H1 (cell line): ENCODE measurements at regions not wholly inside any gene's neighbourhood (a gene's known extent, or its start where the extent isn't known, plus 50 kb on each side); places are given as distances from the start of the nearest gene placed in this dataset.

Experiments used
- CTCF ChIA-PET: fragments of 300-600 bp; sonication (Branson Sonifier 250); formaldehyde crosslinking; loops from one replicate; lab custom pipeline; 2021; ENCODE audit not compliant: partially characterized antibody; lab: Charles Lee
- POLR2A ChIA-PET: fragments of 300-600 bp; sonication (Branson Sonifier 250); formaldehyde crosslinking; loops from one replicate; lab custom pipeline; 2021; ENCODE audit warnings: inconsistent platforms; ENCODE audit not compliant: partially characterized antibody; lab: Charles Lee
- DNase-seq, 2 experiments: peaks; one replicate each; pipeline versions ENCODE4 v3.0.0 to v3.0.0-alpha.2; 2010 to 2022; ENCODE audit warnings: low spot score in 2 of 2, low read depth in 1 of 2, mixed read lengths in 1 of 2
- FAIRE-seq: peaks from 2 replicates; lab custom pipeline; 2011; peaks lifted over from hg19 to GRCh38; lab: Jason Lieb, UNC
- H2AFZ ChIP-seq: 2 replicates; pipeline ENCODE4 v1.8.1; 2012; ENCODE audit warnings: low read length, inconsistent platforms
- H2AK5ac ChIP-seq: 2 replicates; pipeline ENCODE4 v1.6.1; 2013; ENCODE audit warnings: low read depth, low read length
- H2BK120ac ChIP-seq: replicated peaks from 2 replicates; pipeline ENCODE3; 2013; ENCODE audit warnings: low read depth, low read length, inconsistent platforms
- H2BK12ac ChIP-seq: 2 replicates; pipeline ENCODE4 v1.6.1; 2013; ENCODE audit warnings: low read depth, low read length
- H2BK15ac ChIP-seq: 2 replicates; pipeline ENCODE4 v1.6.1; 2013; ENCODE audit warnings: low read length
- H2BK20ac ChIP-seq: 2 replicates; pipeline ENCODE4 v1.6.1; 2013; ENCODE audit warnings: low read length
- H2BK5ac ChIP-seq: 2 replicates; pipeline ENCODE4 v1.6.1; 2013; ENCODE audit warnings: low read depth, low read length
- H3K14ac ChIP-seq: 2 replicates; pipeline ENCODE4 v1.6.1; 2013; ENCODE audit warnings: inconsistent platforms; ENCODE audit not compliant: insufficient read length
- H3K18ac ChIP-seq: 2 replicates; pipeline ENCODE4 v1.6.1; 2013; ENCODE audit warnings: low read length; ENCODE audit errors: extremely low read depth
- H3K23ac ChIP-seq: 2 replicates; pipeline ENCODE4 v1.6.1; 2013; ENCODE audit warnings: inconsistent platforms; ENCODE audit not compliant: insufficient read length
- H3K23me2 ChIP-seq: 2 replicates; pipeline ENCODE4 v1.6.1; 2013; ENCODE audit warnings: low read depth, low read length
- H3K27ac ChIP-seq: 2 replicates; pipeline ENCODE4 v1.6.1; 2011; ENCODE audit warnings: low read depth, low read length, inconsistent platforms
- H3K27me3 ChIP-seq, 4 experiments: replicated peaks in 1 of 4; 1 replicate in 1 of 4; 2 replicates in 3 of 4; pipeline versions ENCODE4 v1.6.1 to v1.8.1; 2011 to 2013; ENCODE audit warnings: low read length in 3 of 4, mild to moderate bottlenecking in 3 of 4, inconsistent platforms in 2 of 4, mixed read lengths in 2 of 4, moderate library complexity in 1 of 4; ENCODE audit not compliant: control insufficient read depth in 3 of 4, insufficient read depth in 3 of 4; ENCODE audit errors: extremely low read depth in 1 of 4
- H3K36me3 ChIP-seq, 4 experiments: 2 replicates each; pipeline versions ENCODE4 v1.6.1 to v1.8.1; 2011 to 2013; ENCODE audit warnings: mild to moderate bottlenecking in 4 of 4, low read length in 3 of 4, moderate library complexity in 2 of 4, control low read depth in 1 of 4, inconsistent platforms in 1 of 4; ENCODE audit not compliant: insufficient read depth in 4 of 4, control insufficient read depth in 2 of 4
- H3K4ac ChIP-seq: replicated peaks from 2 replicates; pipeline ENCODE3; 2013; ENCODE audit warnings: low read length, low read depth, mixed read lengths, inconsistent platforms; ENCODE audit not compliant: insufficient read length
- H3K4me1 ChIP-seq, 4 experiments: replicated peaks in 1 of 4; 1 replicate in 1 of 4; 2 replicates in 3 of 4; pipeline versions ENCODE4 v1.6.1 to v1.8.1; 2011 to 2013; ENCODE audit warnings: low read length in 3 of 4, inconsistent platforms in 2 of 4, mixed read lengths in 1 of 4; ENCODE audit not compliant: insufficient read depth in 4 of 4, control insufficient read depth in 3 of 4
- H3K4me2 ChIP-seq, 2 experiments: 2 replicates each; pipeline versions ENCODE4 v1.6.1 to v1.8.1; 2011 to 2013; ENCODE audit warnings: low read depth in 2 of 2, low read length in 2 of 2, control low read depth in 1 of 2, inconsistent platforms in 1 of 2, mild to moderate bottlenecking in 1 of 2; ENCODE audit not compliant: insufficient read depth in 1 of 2
- H3K4me3 ChIP-seq, 4 experiments: fragments of 200-600, 300-600 bp in 1 of 4; sonication (generic), shearing (Covaris generic), sonication (Bioruptor Twin) in 1 of 4; 2 replicates each; pipeline versions ENCODE4 v1.5.1 to v1.8.1; 2011 to 2016; ENCODE audit warnings: low read length in 4 of 4, low read depth in 3 of 4, control low read depth in 2 of 4, inconsistent platforms in 2 of 4, mild to moderate bottlenecking in 2 of 4, mixed read lengths in 1 of 4, moderate library complexity in 1 of 4; ENCODE audit not compliant: insufficient read depth in 2 of 4; ENCODE audit errors: extremely low read depth in 1 of 4
- H3K56ac ChIP-seq: replicated peaks from 2 replicates; pipeline ENCODE3; 2013; ENCODE audit warnings: low read depth, mild to moderate bottlenecking, mixed read lengths, low read length, inconsistent platforms; ENCODE audit not compliant: insufficient read length
- H3K79me1 ChIP-seq: 2 replicates; pipeline ENCODE4 v1.6.1; 2013; ENCODE audit warnings: low read depth, low read length, control low read depth
- H3K79me2 ChIP-seq, 2 experiments: 2 replicates each; pipeline versions ENCODE4 v1.6.1 to v1.8.1; 2012 to 2013; ENCODE audit warnings: low read length in 2 of 2, mild to moderate bottlenecking in 2 of 2, inconsistent platforms in 1 of 2; ENCODE audit not compliant: insufficient read depth in 2 of 2, control insufficient read depth in 1 of 2
- H3K9ac ChIP-seq, 4 experiments: replicated peaks in 1 of 4; 1 replicate in 1 of 4; 2 replicates in 3 of 4; pipeline versions ENCODE4 v1.6.1 to v1.8.1; 2011 to 2013; ENCODE audit warnings: low read depth in 3 of 4, low read length in 3 of 4, control low read depth in 2 of 4, mild to moderate bottlenecking in 2 of 4, moderate library complexity in 2 of 4, inconsistent platforms in 1 of 4; ENCODE audit errors: extremely low read depth in 1 of 4
- H3K9me3 ChIP-seq, 2 experiments: 2 replicates each; pipeline versions ENCODE4 v1.6.1 to v1.8.1; 2012 to 2013; ENCODE audit warnings: mild to moderate bottlenecking in 2 of 2, moderate library complexity in 2 of 2, control low read depth in 1 of 2, inconsistent platforms in 1 of 2, low read depth in 1 of 2, low read length in 1 of 2, mixed read lengths in 1 of 2; ENCODE audit not compliant: insufficient read depth in 2 of 2
- H4K20me1 ChIP-seq, 2 experiments: replicated peaks in 1 of 2; 2 replicates each; pipeline versions ENCODE3 to v1.8.1; 2011 to 2013; ENCODE audit warnings: inconsistent platforms in 2 of 2, low read length in 2 of 2, mild to moderate bottlenecking in 1 of 2; ENCODE audit not compliant: insufficient read depth in 2 of 2, control insufficient read depth in 1 of 2
- H4K5ac ChIP-seq: 2 replicates; pipeline ENCODE4 v1.6.1; 2013; ENCODE audit warnings: low read length, low read depth, mixed read lengths, inconsistent platforms; ENCODE audit not compliant: insufficient read length
- H4K8ac ChIP-seq: 2 replicates; pipeline ENCODE4 v1.8.0; 2013; ENCODE audit warnings: mild to moderate bottlenecking, moderate library complexity, low read length, inconsistent platforms; ENCODE audit not compliant: insufficient read depth; ENCODE audit errors: extremely low read depth
- H4K91ac ChIP-seq: replicated peaks from 2 replicates; pipeline ENCODE3; 2013; ENCODE audit warnings: low read length, mixed read lengths, inconsistent platforms; ENCODE audit not compliant: insufficient read length
- EZH2 ChIP-seq: fragments of 200-600 bp; sonication (generic); IDR thresholded peaks from 2 replicates; pipeline ENCODE4 v1.7.1; 2012; ENCODE audit warnings: low read depth, mild to moderate bottlenecking, moderate library complexity, low read length, inconsistent platforms; ENCODE audit not compliant: severe bottlenecking
- HDAC2 ChIP-seq, 2 experiments: fragments of 300-600 bp in 1 of 2; sonication (generic) in 1 of 2; IDR thresholded peaks; 2 replicates each; pipeline ENCODE4 v1.6.1; 2011 to 2012; ENCODE audit warnings: low read depth in 2 of 2, low read length in 2 of 2, mild to moderate bottlenecking in 2 of 2, moderate library complexity in 2 of 2, borderline replicate concordance in 1 of 2, inconsistent platforms in 1 of 2
- SAP30 ChIP-seq: fragments of 300-600 bp; sonication (generic); IDR thresholded peaks from 2 replicates; pipeline ENCODE4 v1.7.1; 2012; ENCODE audit warnings: low read length, moderate library complexity, mild to moderate bottlenecking, inconsistent platforms; ENCODE audit not compliant: insufficient read depth, insufficient replicate concordance
- WGBS, 2 experiments: shearing (Covaris generic) in 1 of 2; methylation state at CpG; one replicate each; pipeline versions ENCODE4 v1.1.6 to v1.1.7; 2013 to 2015; ENCODE audit warnings: low lambda C conversion rate in 2 of 2, mixed read lengths in 2 of 2, inconsistent platforms in 1 of 2, low coverage in 1 of 2, missing lambda C conversion rate in 1 of 2; ENCODE audit not compliant: insufficient replicate concordance in 2 of 2, insufficient coverage in 1 of 2, insufficient read length in 1 of 2; ENCODE audit errors: extremely low coverage in 1 of 2, missing lambda C conversion rate in 1 of 2; 5-methylcytosine and 5-hydroxymethylcytosine counted together

DNA sequence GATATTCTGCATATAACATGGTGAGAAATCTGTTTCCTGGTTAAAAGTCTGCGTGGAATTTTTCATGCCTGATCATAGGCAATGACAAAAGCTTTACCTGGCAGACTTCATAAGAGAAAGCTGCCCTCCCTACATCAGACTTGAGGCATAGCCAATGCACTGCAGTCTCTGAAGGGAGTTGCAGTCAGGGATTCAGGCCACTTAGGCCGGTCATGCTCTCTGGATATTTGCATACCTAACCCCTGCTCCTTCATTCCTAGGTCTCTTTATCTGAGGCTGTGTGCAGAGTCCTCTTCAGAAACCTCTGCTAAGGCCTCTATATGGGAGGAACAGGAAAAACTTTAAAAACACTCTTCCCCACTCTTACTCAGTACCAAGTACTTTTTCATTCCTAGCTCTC, 287.4 kb downstream of the PCDH17 start:
- Histone ChIP-seq H3K4me2 (peak overlapping the region in 1 of 2 experiments; percentile 24; a peak in 1 of 4 replicates), H3K79me2 (no peaks in the 10 kb centered on the region), H4K20me1 (no peaks in the 10 kb centered on the region), H3K23me2 (no peaks in the 10 kb centered on the region), H2BK12ac (no peak overlapping the region), H4K5ac (no peak overlapping the region), H3K23ac (no peak overlapping the region), H2AK5ac (no peak overlapping the region), H4K8ac (no peak overlapping the region), H3K56ac (no peak overlapping the region), H3K4me1 (no peaks in the 10 kb centered on the region), H3K36me3 (no peaks in the 10 kb centered on the region), H3K9me3 (no peaks in the 10 kb centered on the region), H3K18ac (no peak overlapping the region), H3K79me1 (no peaks in the 10 kb centered on the region), H2BK20ac (no peak overlapping the region), H2BK15ac (no peak overlapping the region), H3K4me3 (no peak overlapping the region), H3K4ac (no peak overlapping the region), H3K27ac (no peak overlapping the region), H3K27me3 (no peaks in the 10 kb centered on the region), H2BK120ac (no peak overlapping the region), H4K91ac (no peak overlapping the region), H3K9ac (no peak overlapping the region; a peak in 1 of 7 replicates), H2BK5ac (no peak overlapping the region), H2AFZ (peak overlapping the region; percentile 54; the same call in 1 of the 2 replicates), H3K14ac (no peak overlapping the region)
- FAIRE-seq (no peak), DNase-seq (no peak)
- POLR2A ChIA-PET = no interaction called here
- TF ChIP-seq SAP30 (no peak), EZH2 (no peak), HDAC2 (IDR thresholded peaks at IDR 0.05; ENCODE audit: borderline replicate concordance in 1 of 2, low read depth in 2 of 2, low read length in 2 of 2) (no peak)
- WGBS, 2 experiments = 85% methylated on average over 2 of the region's 2 CpGs; no CpG with 5 or more reads in 1 of the 2 experiments
- CTCF ChIA-PET = interaction anchor here (0.6 kb wide), 1 partner anchor 592 kb away, joined by 3 read pairs; no protein-coding TSS in a partner anchor
